ENCODE measurements at regions not wholly inside any gene's neighbourhood (a gene's known extent, or its start where the extent isn't known, plus 50 kb on each side); places are given as distances from the start of the nearest gene placed in this dataset.
A peak's percentile ranks its signal among the peaks of the same experiment; 100 is the strongest.

- DNase-seq (ENCODE audit: low read depth): no peak
- in situ Hi-C loops (cut with HindIII; ENCODE audit: low pct_unique_long_range_greater_than_20kb, low sequenced_read_pairs): no loop called here
Measured at GRCh38 chr9:8134635-8135034, 335.1 kb upstream of the DMAC1 start.

- in situ Hi-C loops (cut with HindIII; ENCODE audit: low pct_unique_long_range_greater_than_20kb, low sequenced_read_pairs): no loop called here
- no peak for DNase-seq (ENCODE audit: low read depth)
Measured at GRCh38 chr9:8133606-8134005, 334.0 kb upstream of the DMAC1 start.

- no peak for DNase-seq (ENCODE audit: low read depth)
- in situ Hi-C loops (cut with HindIII; ENCODE audit: low pct_unique_long_range_greater_than_20kb, low sequenced_read_pairs): no loop called here
Measured at GRCh38 chr9:8115570-8115969, 316.0 kb upstream of the DMAC1 start.

- in situ Hi-C loops (cut with HindIII; ENCODE audit: low pct_unique_long_range_greater_than_20kb, low sequenced_read_pairs): no loop called here
- DNase-seq (ENCODE audit: low read depth): no peak
Measured at GRCh38 chr9:8114826-8115225, 315.2 kb upstream of the DMAC1 start.

DNA sequence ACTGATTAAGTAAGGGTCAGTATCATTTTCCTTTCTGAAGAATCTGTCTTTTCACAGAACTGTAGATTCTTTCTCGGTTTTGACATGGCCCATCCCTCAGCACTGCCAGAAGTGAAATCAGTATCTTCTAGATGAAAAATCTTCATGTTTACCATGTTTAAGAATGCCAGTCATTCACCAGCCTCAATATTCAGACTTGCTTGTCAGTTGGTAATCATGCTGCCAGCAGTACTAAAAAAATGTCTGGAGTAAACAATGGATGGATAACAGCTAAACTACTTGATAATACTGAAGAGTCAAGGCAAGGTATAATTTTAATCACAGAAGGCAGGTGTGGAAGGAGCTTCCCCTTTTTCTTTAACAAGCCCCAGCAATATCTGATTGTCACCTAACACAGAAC lies 306.8 kb upstream of the DMAC1 start:
- in situ Hi-C loops (cut with HindIII; ENCODE audit: low pct_unique_long_range_greater_than_20kb, low sequenced_read_pairs): no loop called here
- DNase-seq (ENCODE audit: low read depth): no peak

- DNase-seq (ENCODE audit: low read depth): no peak
- in situ Hi-C loops (cut with HindIII; ENCODE audit: low pct_unique_long_range_greater_than_20kb, low sequenced_read_pairs): no loop called here
Measured at GRCh38 chr9:8101607-8102006, 302.0 kb upstream of the DMAC1 start.

DNA sequence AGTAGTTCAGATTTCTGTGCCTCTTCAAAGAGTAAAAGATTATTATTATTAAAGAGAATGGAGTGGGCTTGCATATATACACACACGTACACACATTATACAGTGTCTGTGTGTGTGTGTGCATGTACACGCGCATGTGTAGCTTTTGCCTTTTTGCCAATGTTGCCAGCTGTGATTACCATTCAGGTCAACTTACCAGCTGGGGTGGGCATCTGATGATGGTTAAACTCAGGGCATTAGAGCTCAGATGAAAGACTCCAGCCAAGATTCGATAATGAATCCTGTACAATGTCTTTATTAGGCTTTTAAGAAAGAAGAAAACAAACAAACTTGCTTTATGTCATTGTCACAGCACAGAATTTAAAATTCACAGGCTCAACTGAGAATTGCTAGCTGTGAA lies 296.5 kb upstream of the DMAC1 start:
- no peak for DNase-seq (ENCODE audit: low read depth)
- in situ Hi-C loops (cut with HindIII; ENCODE audit: low pct_unique_long_range_greater_than_20kb, low sequenced_read_pairs): no loop called here

- in situ Hi-C loops (cut with HindIII; ENCODE audit: low pct_unique_long_range_greater_than_20kb, low sequenced_read_pairs): no loop called here
Measured at GRCh38 chr9:8095672-8096086, 296.1 kb upstream of the DMAC1 start.

GRCh38 chr9:8088477-8088876 lies 288.9 kb upstream of the DMAC1 start:
- DNase-seq (ENCODE audit: low read depth): no peak
- in situ Hi-C loops (cut with HindIII; ENCODE audit: low pct_unique_long_range_greater_than_20kb, low sequenced_read_pairs): no loop called here

More at GRCh38 chr9:8095672-8096086, 296.1 kb upstream of the DMAC1 start:
- no peak for DNase-seq (ENCODE audit: low read depth)

DNA sequence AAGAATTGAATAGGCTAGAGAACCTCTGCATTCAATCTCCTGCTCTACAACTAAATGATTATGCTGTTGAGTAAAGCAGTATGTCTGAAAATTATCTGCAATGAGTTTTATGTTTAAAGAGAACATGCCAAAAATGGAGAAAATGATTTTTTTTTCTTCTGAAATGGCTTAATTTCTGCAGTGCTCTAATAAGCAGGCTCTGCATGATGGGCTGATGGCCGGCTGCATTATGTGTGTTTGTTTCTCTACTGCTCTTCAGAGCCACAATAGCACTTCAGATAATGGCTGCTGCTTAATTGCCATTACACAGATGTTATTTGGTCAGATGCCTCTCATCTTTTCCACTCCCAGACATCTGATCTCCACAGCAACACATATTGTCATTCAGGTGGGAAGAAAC lies 286.4 kb upstream of the DMAC1 start:
- in situ Hi-C loops (cut with HindIII; ENCODE audit: low pct_unique_long_range_greater_than_20kb, low sequenced_read_pairs): no loop called here
- no peak for DNase-seq (ENCODE audit: low read depth)

DNA sequence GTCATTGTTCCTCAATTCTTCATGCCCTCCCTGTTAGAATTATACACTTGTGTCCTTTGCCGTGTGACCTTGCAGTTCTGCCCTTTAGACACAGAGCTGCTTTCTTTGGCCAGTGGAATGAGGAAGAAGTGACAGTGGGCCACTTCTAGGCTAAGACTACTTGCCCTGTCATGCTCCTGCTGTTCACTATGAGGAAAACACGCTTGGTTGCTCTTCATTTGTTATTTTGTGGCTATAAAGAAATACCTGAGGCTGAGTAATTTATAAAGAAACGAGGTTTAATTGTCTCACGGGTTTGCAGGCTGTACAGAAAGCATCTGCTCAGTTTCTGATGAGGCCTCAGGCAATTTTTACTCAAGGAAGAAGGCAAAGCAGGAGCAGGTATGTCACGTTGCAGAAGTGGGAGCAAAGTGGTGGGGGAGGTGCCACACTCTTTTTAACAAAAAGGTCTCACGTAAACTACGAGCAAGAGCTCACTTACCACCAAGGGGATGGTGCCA lies 279.1 kb upstream of the DMAC1 start:
- in situ Hi-C loops (cut with HindIII; ENCODE audit: low pct_unique_long_range_greater_than_20kb, low sequenced_read_pairs): no loop called here

DNA sequence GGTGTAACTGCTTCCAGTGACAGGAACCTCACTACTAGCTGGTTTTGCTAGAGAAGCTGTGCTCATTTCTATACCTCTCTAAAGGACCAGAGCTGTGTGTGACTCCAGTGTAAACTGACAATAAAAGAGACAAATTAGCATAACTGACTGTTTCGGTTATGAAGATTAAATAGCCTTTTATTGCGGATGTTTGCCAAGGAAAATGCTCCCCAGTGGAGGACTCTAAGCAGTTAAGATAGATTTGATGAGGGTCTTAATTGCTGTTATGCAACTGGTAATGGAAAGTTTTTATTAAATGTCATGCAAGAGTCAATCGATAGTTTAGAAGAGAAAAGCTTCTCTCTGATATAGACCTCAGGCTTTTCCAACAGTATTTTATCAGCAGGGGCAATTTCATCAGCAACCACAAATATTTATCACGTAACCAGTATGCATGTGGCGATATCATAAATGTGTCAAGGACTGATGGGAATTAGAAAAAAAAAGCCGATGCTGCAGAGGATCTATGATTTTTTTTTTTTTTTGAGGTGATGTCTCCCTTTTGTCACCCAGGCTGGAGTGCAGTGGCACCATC lies 275.2 kb upstream of the DMAC1 start:
- in situ Hi-C loops (cut with HindIII; ENCODE audit: low pct_unique_long_range_greater_than_20kb, low sequenced_read_pairs): no loop called here
- no peak for DNase-seq (ENCODE audit: low read depth)

More for the DNA sequence above, 279.1 kb upstream of the DMAC1 start:
- peak; percentile 95 for DNase-seq (ENCODE audit: low read depth)

GRCh38 chr9:8071445-8071798 lies 271.8 kb upstream of the DMAC1 start:
- in situ Hi-C loops (cut with HindIII; ENCODE audit: low pct_unique_long_range_greater_than_20kb, low sequenced_read_pairs): no loop called here

DNA sequence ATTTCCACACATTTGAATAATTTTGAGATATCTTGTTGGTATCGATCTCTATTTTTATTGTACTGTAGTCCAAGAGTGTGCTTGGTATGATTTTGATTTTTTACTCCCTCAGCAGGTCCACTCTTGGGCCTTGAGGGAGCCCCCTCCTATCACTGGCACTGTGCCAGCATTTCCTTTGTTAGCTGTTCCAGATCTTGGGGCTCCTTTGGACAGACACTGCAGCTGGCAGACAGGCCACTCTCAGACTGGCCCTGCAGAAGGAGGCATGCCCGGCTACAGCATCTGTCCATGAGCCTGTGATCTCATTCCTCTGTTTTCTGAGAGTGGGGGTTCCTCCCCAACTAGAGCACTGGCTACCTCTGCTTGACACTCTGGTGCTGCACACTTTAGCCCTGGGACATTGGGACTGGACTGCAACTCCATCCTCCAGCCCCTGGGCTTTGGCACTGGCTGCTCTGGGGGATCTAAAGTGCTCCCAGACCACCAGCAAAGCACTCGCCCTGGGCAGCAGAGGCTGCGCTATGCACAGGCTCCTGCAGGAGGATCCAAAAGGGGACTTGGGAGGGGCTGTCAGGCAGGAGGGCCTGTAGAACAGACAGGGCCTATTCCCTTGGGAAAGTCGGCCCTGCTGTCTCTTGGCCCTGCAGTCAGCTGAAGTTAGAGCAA lies 271.3 kb upstream of the DMAC1 start:
- in situ Hi-C loops (cut with HindIII; ENCODE audit: low pct_unique_long_range_greater_than_20kb, low sequenced_read_pairs): no loop called here
- DNase-seq (ENCODE audit: low read depth): no peak

More at GRCh38 chr9:8071445-8071798, 271.8 kb upstream of the DMAC1 start:
- no peak for DNase-seq (ENCODE audit: low read depth)

- DNase-seq (ENCODE audit: low read depth): no peak
- in situ Hi-C loops (cut with HindIII; ENCODE audit: low pct_unique_long_range_greater_than_20kb, low sequenced_read_pairs): no loop called here
Measured at GRCh38 chr9:8062459-8062858, 262.9 kb upstream of the DMAC1 start.

GRCh38 chr9:8053501-8053900 lies 253.9 kb upstream of the DMAC1 start:
- in situ Hi-C loops (cut with HindIII; ENCODE audit: low pct_unique_long_range_greater_than_20kb, low sequenced_read_pairs): no loop called here

GRCh38 chr9:8052991-8053390 lies 253.4 kb upstream of the DMAC1 start:
- in situ Hi-C loops (cut with HindIII; ENCODE audit: low pct_unique_long_range_greater_than_20kb, low sequenced_read_pairs): no loop called here
- no peak for DNase-seq (ENCODE audit: low read depth)

More at GRCh38 chr9:8053501-8053900, 253.9 kb upstream of the DMAC1 start:
- no peak for DNase-seq (ENCODE audit: low read depth)

- in situ Hi-C loops (cut with HindIII; ENCODE audit: low pct_unique_long_range_greater_than_20kb, low sequenced_read_pairs): no loop called here
- DNase-seq (ENCODE audit: low read depth): no peak
Measured at GRCh38 chr9:8037745-8038144, 238.2 kb upstream of the DMAC1 start.

DNA sequence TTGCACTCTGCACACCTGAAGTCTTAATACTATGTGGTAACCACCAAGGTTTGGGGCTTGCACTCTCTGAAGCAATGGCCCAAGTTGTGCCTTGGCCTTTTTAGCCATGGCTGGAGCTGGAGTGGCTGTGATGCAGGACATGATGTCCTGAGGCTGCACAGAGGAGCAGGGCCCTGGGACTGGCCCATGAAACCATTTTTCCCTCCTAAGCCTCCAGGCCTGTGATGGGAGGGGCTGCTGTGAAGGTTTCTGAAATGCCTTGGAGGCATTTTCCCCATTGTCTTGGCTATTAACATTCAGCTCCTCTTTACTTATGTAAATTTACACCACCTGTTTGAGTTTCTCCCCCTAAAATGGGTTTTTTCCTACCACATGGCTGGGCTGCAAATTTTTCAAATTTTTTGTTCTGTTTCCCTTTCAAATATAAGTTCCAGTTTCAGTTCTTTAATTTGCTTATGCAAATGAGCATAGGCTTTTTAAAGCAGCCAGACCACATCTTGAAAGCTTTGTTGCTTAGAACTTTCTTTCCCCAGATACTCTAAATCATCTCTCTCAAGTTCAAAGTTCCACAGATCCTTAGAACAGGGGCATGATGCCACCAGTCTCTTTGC lies 237.4 kb upstream of the DMAC1 start:
- in situ Hi-C loops (cut with HindIII; ENCODE audit: low pct_unique_long_range_greater_than_20kb, low sequenced_read_pairs): no loop called here

DNA sequence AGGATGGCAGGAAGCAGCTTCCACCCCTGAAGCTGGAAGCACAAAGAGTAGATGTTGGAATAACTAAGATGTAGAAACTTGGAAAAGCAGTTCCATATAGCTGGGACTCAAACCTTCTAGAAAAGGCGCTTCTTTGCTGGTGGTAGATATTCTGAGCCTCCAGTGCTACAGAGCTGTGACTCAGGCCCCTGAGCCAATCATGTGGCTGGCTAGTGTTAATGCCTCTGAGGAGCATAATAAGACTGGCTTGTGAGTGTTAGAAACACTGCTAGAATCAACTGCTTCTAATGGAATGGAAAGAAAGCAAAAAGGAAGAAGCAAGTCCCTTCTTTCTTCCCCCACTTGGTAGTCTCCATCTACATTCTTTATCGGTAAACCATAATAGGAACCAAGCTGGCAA lies 234.2 kb upstream of the DMAC1 start:
- no peak for DNase-seq (ENCODE audit: low read depth)
- in situ Hi-C loops (cut with HindIII; ENCODE audit: low pct_unique_long_range_greater_than_20kb, low sequenced_read_pairs): no loop called here

More for the DNA sequence above, 237.4 kb upstream of the DMAC1 start:
- no peak for DNase-seq (ENCODE audit: low read depth)

Data from Caki2 (cell line).